ENCODE measurements at regions not wholly inside any gene's neighbourhood (a gene's known extent, or its start where the extent isn't known, plus 50 kb on each side); places are given as distances from the start of the nearest gene placed in this dataset.

DNA sequence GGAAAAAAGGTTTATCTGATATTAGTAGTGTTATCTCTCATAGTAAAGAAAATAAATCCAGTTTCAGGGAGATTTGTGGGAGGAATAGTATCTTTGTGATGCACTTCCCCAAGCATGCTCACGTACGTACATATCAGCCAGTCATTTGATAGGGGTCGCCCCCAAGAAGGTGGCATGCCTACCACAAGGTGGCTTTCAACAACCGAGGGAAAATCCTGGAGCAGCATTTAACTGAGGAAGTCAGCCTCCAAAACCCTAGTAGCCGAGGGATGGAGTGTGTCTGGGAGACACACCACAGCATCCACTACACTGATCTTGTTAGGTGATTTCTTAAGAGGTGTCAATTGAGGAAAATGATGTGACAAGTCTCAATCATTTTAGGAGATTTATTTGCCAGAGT lies 623.9 kb downstream of the NYAP2 start:
- no peak overlapping the region for H3K4me3 ChIP-seq (replicated peaks; ENCODE audit: low read depth, low read length)
- no peak for TF ChIP-seq CTCF (IDR thresholded peaks at IDR 0.05; ENCODE audit: low read length, missing control alignments)
- DNase-seq (ENCODE audit: low read depth) = no peak

GRCh38 chr2:226020956-226021355 lies 621.4 kb downstream of the NYAP2 start:
- H3K4me3 ChIP-seq (replicated peaks; ENCODE audit: low read depth, low read length) = no peak overlapping the region
- DNase-seq (ENCODE audit: low read depth) = no peak

DNA sequence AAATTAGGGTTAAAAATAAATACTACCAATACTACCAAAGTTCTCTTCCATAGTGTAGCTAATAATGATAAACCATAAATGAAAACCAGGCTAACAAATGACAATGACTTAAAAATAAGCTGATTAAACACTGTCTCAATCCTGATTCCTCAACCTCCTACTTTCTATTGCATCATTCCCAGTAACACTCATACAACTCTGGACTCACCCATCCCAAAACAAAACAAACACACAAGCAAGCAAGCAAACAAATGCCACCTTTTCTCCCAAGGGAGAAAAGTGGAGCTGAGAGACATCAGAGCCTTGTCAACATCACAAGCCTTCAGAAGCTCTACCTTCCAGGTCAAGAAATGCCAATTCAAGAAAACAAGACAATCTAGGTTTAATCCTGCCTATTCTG lies 620.7 kb downstream of the NYAP2 start:
- no peak overlapping the region for H3K4me3 ChIP-seq (replicated peaks; ENCODE audit: low read depth, low read length)
- DNase-seq (ENCODE audit: low read depth) = no peak
- TF ChIP-seq CTCF (IDR thresholded peaks at IDR 0.05; ENCODE audit: low read length, missing control alignments) = no peak

More at GRCh38 chr2:226020956-226021355, 621.4 kb downstream of the NYAP2 start:
- TF ChIP-seq CTCF (IDR thresholded peaks at IDR 0.05; ENCODE audit: low read length, missing control alignments) = no peak

GRCh38 chr2:226018641-226019040 lies 619.1 kb downstream of the NYAP2 start:
- TF ChIP-seq CTCF (IDR thresholded peaks at IDR 0.05; ENCODE audit: low read length, missing control alignments) = no peak
- no peak overlapping the region for H3K4me3 ChIP-seq (replicated peaks; ENCODE audit: low read depth, low read length)
- DNase-seq (ENCODE audit: low read depth) = no peak

- TF ChIP-seq CTCF (IDR thresholded peaks at IDR 0.05; ENCODE audit: low read length, missing control alignments) = no peak
- no peak for DNase-seq (ENCODE audit: low read depth)
- no peak overlapping the region for H3K4me3 ChIP-seq (replicated peaks; ENCODE audit: low read depth, low read length)
These were observed 618.0 kb downstream of the NYAP2 start for GRCh38 chr2:226017537-226017936.

GRCh38 chr2:226017107-226017506 lies 617.6 kb downstream of the NYAP2 start:
- TF ChIP-seq CTCF (IDR thresholded peaks at IDR 0.05; ENCODE audit: low read length, missing control alignments) = no peak
- DNase-seq (ENCODE audit: low read depth) = no peak
- H3K4me3 ChIP-seq (replicated peaks; ENCODE audit: low read depth, low read length) = no peak overlapping the region

DNA sequence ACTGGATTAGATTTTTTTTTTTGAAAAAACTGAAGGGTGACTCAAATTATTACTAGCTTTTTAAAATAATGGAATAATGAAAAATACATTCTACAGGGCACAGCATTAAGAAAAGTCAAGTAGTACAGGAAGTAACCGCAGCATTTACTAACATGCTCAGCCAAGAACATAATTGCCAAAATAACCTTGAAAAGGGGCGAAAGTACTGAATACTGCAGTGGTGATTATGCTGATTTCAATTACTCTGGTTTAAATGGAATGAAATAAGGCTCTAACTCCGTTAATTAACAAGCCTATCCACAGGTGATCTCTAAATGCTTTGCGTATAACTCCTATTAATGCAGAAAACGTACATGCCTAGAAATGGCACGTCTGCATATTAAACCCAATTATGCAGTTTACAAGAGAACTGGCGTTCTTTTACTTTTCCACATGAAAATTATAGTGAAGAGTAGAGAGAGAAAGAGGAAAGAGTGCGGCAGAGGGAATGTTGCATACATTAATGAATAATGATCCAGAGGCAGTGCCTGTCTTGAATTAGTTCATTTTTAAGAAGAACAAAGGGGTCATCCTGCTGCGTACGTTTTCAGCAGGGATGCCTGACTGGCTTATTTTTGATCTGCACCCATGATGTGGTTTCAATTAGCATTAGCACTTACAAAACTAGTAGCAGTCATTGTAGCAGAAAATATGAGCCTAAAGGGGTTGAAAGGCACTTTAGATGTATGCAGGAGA lies 612.4 kb downstream of the NYAP2 start:
- no peak overlapping the region for H3K4me3 ChIP-seq (replicated peaks; ENCODE audit: low read depth, low read length)

More for the DNA sequence above, 612.4 kb downstream of the NYAP2 start:
- no peak for DNase-seq (ENCODE audit: low read depth)
- no peak for TF ChIP-seq CTCF (IDR thresholded peaks at IDR 0.05; ENCODE audit: low read length, missing control alignments)

Measured in fibroblast of pulmonary artery (primary cell).